Ascending aorta (tissue), 2 donors: ENCODE measurements at regions not wholly inside any gene's neighbourhood (a gene's known extent, or its start where the extent isn't known, plus 50 kb on each side); places are given as distances from the start of the nearest gene placed in this dataset.

ENCODE experiments used
- DNase-seq, 2 donors: peaks; one replicate each; pipeline ENCODE4 v3.0.0-alpha.2; 2019; ENCODE audit warnings: low spot score in 2 of 2
- H3K27ac ChIP-seq, 2 donors: fragments of 200-600 bp; sonication (generic); one replicate each; pipeline ENCODE4 v1.5.1; 2016 to 2017; ENCODE audit warnings: mild to moderate bottlenecking in 1 of 2
- H3K27me3 ChIP-seq: fragments of 200-600 bp; sonication (generic); one replicate; pipeline ENCODE4 v1.5.1; 2017
- H3K36me3 ChIP-seq, 2 donors: fragments of 200-600 bp; sonication (generic); one replicate each; pipeline ENCODE4 v1.5.1; 2016
- H3K4me1 ChIP-seq, 2 donors: fragments of 200-600 bp; sonication (generic); one replicate each; pipeline ENCODE4 v1.5.1; 2016 to 2017; ENCODE audit warnings: mild to moderate bottlenecking in 1 of 2
- H3K4me3 ChIP-seq, 2 donors: fragments of 200-600 bp; sonication (generic); one replicate each; pipeline ENCODE4 v1.5.1; 2016 to 2017; ENCODE audit warnings: mild to moderate bottlenecking in 1 of 2
- H3K9me3 ChIP-seq, 2 donors: fragments of 200-600 bp; sonication (generic); one replicate each; pipeline ENCODE4 v1.5.1; 2016
- intact Hi-C: fragments of 100-400 bp; cut with DNase I; formaldehyde crosslinking; loops from one replicate; pipeline ENCODE4 v1.15.1; 2023
- TF ChIP-seq, protein P1 (sequence below), 3 experiments: fragments of 200-600 bp in 2 of 3; fragments of 450-650 bp in 1 of 3; sonication (generic) in 2 of 3; IDR thresholded peaks; one replicate each; pipeline ENCODE4 v1.5.1; 2016 to 2019; ENCODE audit warnings: antibody characterized with exemption in 3 of 3, mild to moderate bottlenecking in 1 of 3, moderate library complexity in 1 of 3

- TF ChIP-seq, protein P1, sequence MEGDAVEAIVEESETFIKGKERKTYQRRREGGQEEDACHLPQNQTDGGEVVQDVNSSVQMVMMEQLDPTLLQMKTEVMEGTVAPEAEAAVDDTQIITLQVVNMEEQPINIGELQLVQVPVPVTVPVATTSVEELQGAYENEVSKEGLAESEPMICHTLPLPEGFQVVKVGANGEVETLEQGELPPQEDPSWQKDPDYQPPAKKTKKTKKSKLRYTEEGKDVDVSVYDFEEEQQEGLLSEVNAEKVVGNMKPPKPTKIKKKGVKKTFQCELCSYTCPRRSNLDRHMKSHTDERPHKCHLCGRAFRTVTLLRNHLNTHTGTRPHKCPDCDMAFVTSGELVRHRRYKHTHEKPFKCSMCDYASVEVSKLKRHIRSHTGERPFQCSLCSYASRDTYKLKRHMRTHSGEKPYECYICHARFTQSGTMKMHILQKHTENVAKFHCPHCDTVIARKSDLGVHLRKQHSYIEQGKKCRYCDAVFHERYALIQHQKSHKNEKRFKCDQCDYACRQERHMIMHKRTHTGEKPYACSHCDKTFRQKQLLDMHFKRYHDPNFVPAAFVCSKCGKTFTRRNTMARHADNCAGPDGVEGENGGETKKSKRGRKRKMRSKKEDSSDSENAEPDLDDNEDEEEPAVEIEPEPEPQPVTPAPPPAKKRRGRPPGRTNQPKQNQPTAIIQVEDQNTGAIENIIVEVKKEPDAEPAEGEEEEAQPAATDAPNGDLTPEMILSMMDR (IDR thresholded peaks at IDR 0.05), result no peak
- intact Hi-C loops, result no loop called here
- Histone ChIP-seq H3K9me3 (no peaks in the 10 kb centered on the region), H3K4me1 (no peaks in the 10 kb centered on the region), H3K27me3 (no peaks in the 10 kb centered on the region), H3K36me3 (no peaks in the 10 kb centered on the region), H3K27ac (no peak overlapping the region), H3K4me3 (no peak overlapping the region)
- no peak for DNase-seq
Observed at GRCh38 chr15:31561156-31561555, 234.5 kb downstream of the KLF13 start.

DNA sequence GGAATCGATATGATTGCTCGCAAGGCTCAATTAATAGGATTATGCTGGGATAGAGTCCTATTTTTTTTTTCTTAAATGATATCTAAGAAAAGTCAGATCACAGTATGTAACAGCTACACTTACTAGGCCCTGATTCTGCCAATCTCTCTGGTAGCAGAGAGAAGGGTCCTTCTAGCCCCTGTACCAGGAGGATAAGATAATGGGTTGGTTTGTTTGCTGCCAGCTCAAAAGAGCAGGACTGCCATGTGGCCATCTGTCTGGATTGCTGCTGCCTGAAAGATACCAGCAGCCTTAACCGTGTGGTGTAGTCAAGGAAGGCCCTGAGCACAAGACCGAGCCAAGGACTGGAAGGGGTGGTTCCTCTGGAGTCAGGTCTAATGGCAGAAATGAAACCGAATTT, 236.4 kb downstream of the KLF13 start:
- no peak overlapping the region for H3K4me3 ChIP-seq
- H3K9me3 ChIP-seq, result no peaks in the 10 kb centered on the region
- TF ChIP-seq, protein P1 (IDR thresholded peaks at IDR 0.05), result no peak
- DNase-seq, result no peak
- no peaks in the 10 kb centered on the region for H3K4me1 ChIP-seq
- intact Hi-C loops, result no loop called here
- peaks cover 0 to 5% of the 10 kb centered on the region in 2 donors for H3K36me3 ChIP-seq
- H3K27ac ChIP-seq, result no peak overlapping the region
- no peaks in the 10 kb centered on the region for H3K27me3 ChIP-seq

DNA sequence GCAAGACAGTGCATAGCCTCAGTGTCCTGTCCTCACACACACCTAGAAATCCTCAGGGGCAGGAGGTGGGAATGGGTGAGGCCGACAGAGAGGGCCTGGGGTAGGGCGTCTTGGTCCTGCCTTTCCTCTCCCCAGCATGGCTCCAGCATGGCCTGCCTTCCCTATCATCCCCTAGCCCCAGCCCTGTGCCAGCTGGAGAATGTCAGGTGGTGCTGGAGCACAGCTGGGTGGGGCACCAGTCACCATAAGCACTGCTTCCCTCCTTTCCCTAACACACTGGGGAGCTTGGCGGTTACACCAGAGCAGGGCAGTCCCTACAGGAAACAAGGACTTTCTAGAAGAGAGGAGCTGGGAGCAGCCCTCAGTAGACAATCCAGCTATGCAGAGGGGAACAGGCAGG, 236.8 kb downstream of the KLF13 start:
- Histone ChIP-seq H3K27ac (no peak overlapping the region), H3K27me3 (no peaks in the 10 kb centered on the region), H3K9me3 (no peaks in the 10 kb centered on the region), H3K4me3 (no peak overlapping the region), H3K36me3 (peaks cover 0 to 5% of the 10 kb centered on the region in 2 donors), H3K4me1 (no peaks in the 10 kb centered on the region)
- TF ChIP-seq, protein P1 (IDR thresholded peaks at IDR 0.05), result no peak
- intact Hi-C loops, result no loop called here
- no peak for DNase-seq

DNA sequence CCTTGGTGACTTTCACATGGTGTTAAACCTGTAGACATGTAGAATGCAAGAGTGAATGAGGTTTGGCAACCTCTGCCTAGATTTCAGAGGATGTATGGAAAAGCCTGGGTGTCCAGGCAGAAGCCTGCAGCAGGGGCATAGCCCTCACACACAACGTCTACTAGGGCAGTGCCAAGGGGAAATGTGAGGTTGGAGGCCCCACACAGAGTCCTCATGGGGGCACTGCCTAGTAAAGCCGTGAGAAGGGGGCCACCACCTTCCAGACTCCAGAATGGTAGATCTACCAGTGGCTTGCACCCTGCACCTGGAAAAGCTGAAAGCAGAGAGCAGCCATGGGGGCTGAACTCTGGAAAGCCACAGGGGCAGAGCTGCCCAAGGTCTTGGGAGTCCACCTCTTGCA, 241.2 kb downstream of the KLF13 start:
- no peak for DNase-seq
- Histone ChIP-seq H3K36me3 (peaks cover 0 to 12% of the 10 kb centered on the region in 2 donors), H3K4me1 (no peaks in the 10 kb centered on the region), H3K27me3 (no peaks in the 10 kb centered on the region), H3K27ac (no peak overlapping the region), H3K9me3 (no peaks in the 10 kb centered on the region), H3K4me3 (no peak overlapping the region)
- TF ChIP-seq, protein P1 (IDR thresholded peaks at IDR 0.05), result no peak
- intact Hi-C loops, result no loop called here

GRCh38 chr15:31569836-31570235, 243.2 kb downstream of the KLF13 start:
- no peak for DNase-seq
- H3K27ac ChIP-seq, result no peak overlapping the region
- intact Hi-C loops, result no loop called here
- H3K4me3 ChIP-seq, result no peak overlapping the region
- no peaks in the 10 kb centered on the region for H3K4me1 ChIP-seq
- TF ChIP-seq, protein P1 (IDR thresholded peaks at IDR 0.05), result no peak
- no peaks in the 10 kb centered on the region for H3K27me3 ChIP-seq
- H3K9me3 ChIP-seq, result no peaks in the 10 kb centered on the region
- peaks cover 0 to 12% of the 10 kb centered on the region in 2 donors for H3K36me3 ChIP-seq

GRCh38 chr15:31570591-31570990, 244.0 kb downstream of the KLF13 start:
- Histone ChIP-seq H3K27me3 (no peaks in the 10 kb centered on the region), H3K27ac (no peak overlapping the region), H3K4me3 (no peak overlapping the region), H3K4me1 (no peaks in the 10 kb centered on the region), H3K36me3 (peaks cover 0 to 12% of the 10 kb centered on the region in 2 donors), H3K9me3 (no peaks in the 10 kb centered on the region)
- intact Hi-C loops, result no loop called here
- no peak for DNase-seq
- TF ChIP-seq, protein P1 (IDR thresholded peaks at IDR 0.05), result no peak
